GM12878 (cell line): ENCODE measurements at regions not wholly inside any gene's neighbourhood (a gene's known extent, or its start where the extent isn't known, plus 50 kb on each side); places are given as distances from the start of the nearest gene placed in this dataset.

Experiments used
- ATAC-seq: fragments of 200-7000 bp; cut with Tn5 transposase; 3 replicates; pipeline ENCODE4 v1.9.1; 2020; ENCODE audit warnings: mild to moderate bottlenecking, moderate library complexity
- BruUV-seq: library from RNA; stranded (reverse); fragments of 400-500 nt; replicated peaks from 2 replicates; lab custom pipeline; 2021; lab: Mats Ljungman, UMichigan
- CTCF ChIA-PET: fragments of 300-600 bp; sonication (Branson Sonifier 250); formaldehyde crosslinking; extraction: SDS; loops from one replicate; lab custom pipeline; 2021; ENCODE audit warnings: inconsistent platforms; lab: Yijun Ruan, JAX
- POLR2A ChIA-PET: fragments of 350-600 bp; formaldehyde crosslinking; extraction: SDS; loops from one replicate; lab custom pipeline; 2021; ENCODE audit warnings: inconsistent platforms; lab: Charles Lee
- RAD21 ChIA-PET: fragments of 300-600 bp; sonication (Branson Sonifier 250); formaldehyde crosslinking; loops from one replicate; lab custom pipeline; 2023; ENCODE audit warnings: antibody characterized with exemption; ENCODE audit not compliant: unreplicated experiment; lab: Charles Lee
- SMC1A ChIA-PET: fragments of 300-600 bp; sonication (Branson Sonifier 250); formaldehyde crosslinking; loops from one replicate; lab custom pipeline; 2023; ENCODE audit not compliant: unreplicated experiment, uncharacterized antibody; lab: Charles Lee
- DNase-seq: peaks from one replicate; pipeline ENCODE4 v3.0.0-alpha.2; 2011; ENCODE audit warnings: low read depth, low spot score
- FAIRE-seq: peaks from 3 replicates; lab custom pipeline; 2011; peaks lifted over from hg19 to GRCh38; lab: Jason Lieb, UNC
- H2AFZ ChIP-seq: 2 replicates; pipeline ENCODE4 v1.6.0; 2011; ENCODE audit warnings: low read depth, low read length, control low read depth; ENCODE audit not compliant: control insufficient read depth
- H3K27ac ChIP-seq: 2 replicates; pipeline ENCODE4 v1.5.1; 2011; ENCODE audit warnings: control low read depth; ENCODE audit not compliant: control insufficient read depth, insufficient read depth
- H3K27me3 ChIP-seq, 2 experiments: replicated peaks in 1 of 2; 2 replicates each; pipeline versions ENCODE4 v1.6.0 to v1.6.1; 2011; ENCODE audit warnings: low read length in 1 of 2; ENCODE audit not compliant: control insufficient read depth in 2 of 2, insufficient read depth in 2 of 2
- H3K36me3 ChIP-seq, 2 experiments: 2 replicates each; pipeline ENCODE4 v1.5.1; 2011; ENCODE audit warnings: low read length in 1 of 2; ENCODE audit not compliant: control insufficient read depth in 2 of 2, insufficient read depth in 2 of 2
- H3K4me1 ChIP-seq: 2 replicates; pipeline ENCODE4 v1.6.1; 2011; ENCODE audit warnings: mild to moderate bottlenecking, low read length, moderate library complexity, mixed read lengths; ENCODE audit not compliant: control insufficient read depth, insufficient read depth
- H3K4me2 ChIP-seq: 2 replicates; pipeline ENCODE4 v1.6.0; 2011; ENCODE audit warnings: control low read depth; ENCODE audit not compliant: control insufficient read depth, insufficient read depth
- H3K4me3 ChIP-seq: fragments of 200-600 bp; sonication (generic); 2 replicates; pipeline ENCODE4 v1.5.1; 2016
- H3K79me2 ChIP-seq: 2 replicates; pipeline ENCODE4 v1.6.0; 2011; ENCODE audit warnings: low read length; ENCODE audit not compliant: control insufficient read depth, insufficient read depth
- H3K9ac ChIP-seq: 2 replicates; pipeline ENCODE4 v1.8.0; 2011; ENCODE audit warnings: low read length, control low read depth, mixed read lengths; ENCODE audit not compliant: control insufficient read depth, insufficient read depth
- H3K9me3 ChIP-seq: replicated peaks from 3 replicates; pipeline ENCODE4 v1.5.1; 2011; ENCODE audit warnings: mild to moderate bottlenecking, low read length; ENCODE audit not compliant: control insufficient read depth, insufficient read depth
- H4K20me1 ChIP-seq: 2 replicates; pipeline ENCODE4 v1.6.0; 2011; ENCODE audit not compliant: control insufficient read depth, insufficient read depth
- ASH2L ChIP-seq: fragments of 300-600, 200-600 bp; sonication (generic); IDR thresholded peaks from 2 replicates; pipeline ENCODE4 v1.6.1; 2017; ENCODE audit warnings: low read depth, mild to moderate bottlenecking, borderline replicate concordance
- HDAC2 ChIP-seq: fragments of 200-600 bp; sonication (generic); IDR thresholded peaks from 2 replicates; pipeline ENCODE4 v1.6.1; 2017
- HDGF ChIP-seq: fragments of 450-650 bp; IDR thresholded peaks from 2 replicates; pipeline ENCODE4 v1.6.1; 2016; ENCODE audit warnings: antibody characterized with exemption
- IKZF2 ChIP-seq, 2 experiments: fragments of 450-650 bp; IDR thresholded peaks; 2 replicates each; pipeline ENCODE4 v1.6.1; 2017; ENCODE audit warnings: mild to moderate bottlenecking in 2 of 2, moderate library complexity in 2 of 2
- KDM1A ChIP-seq: fragments of 200-600 bp; sonication (generic); IDR thresholded peaks from 2 replicates; pipeline ENCODE4 v1.6.1; 2016; ENCODE audit warnings: borderline replicate concordance
- NR2C2 ChIP-seq: IDR thresholded peaks from 2 replicates; pipeline ENCODE4 v1.6.1; 2011; ENCODE audit warnings: borderline replicate concordance, low read depth; ENCODE audit not compliant: control insufficient read depth, insufficient read length
- NR2F1 ChIP-seq: fragments of 450-650 bp; conservative IDR thresholded peaks from 2 replicates; pipeline ENCODE4 v1.6.1; 2017; ENCODE audit warnings: mild to moderate bottlenecking
- NRF1 ChIP-seq: conservative IDR thresholded peaks from 2 replicates; pipeline ENCODE4 v1.6.1; 2011; ENCODE audit warnings: mild to moderate bottlenecking, low read depth, low read length, improper control_type of control experiment
- RFX5 ChIP-seq: IDR thresholded peaks from 2 replicates; pipeline ENCODE4 v1.6.1; 2011; ENCODE audit warnings: low read depth, low read length, improper control_type of control experiment
- WRNIP1 ChIP-seq: IDR thresholded peaks from 2 replicates; pipeline ENCODE4 v1.6.1; 2011; ENCODE audit warnings: low read depth, low read length, improper control_type of control experiment, borderline replicate concordance
- WGBS: methylation state at CpG from one replicate; pipeline ENCODE4 v1.1.6; 2016; ENCODE audit warnings: low lambda C conversion rate; ENCODE audit not compliant: insufficient replicate concordance, insufficient coverage; ENCODE audit errors: missing lambda C conversion rate; 5-methylcytosine and 5-hydroxymethylcytosine counted together
- in situ Hi-C: fragments of 300-500 bp; cut with MboI; formaldehyde crosslinking; loops from 9 replicates; pipeline ENCODE4 v1.14.3; 2018; ENCODE audit warnings: mixed read lengths
- intact Hi-C: fragments of 100-400 bp; cut with micrococcal nuclease; formaldehyde crosslinking; loops from one replicate; pipeline ENCODE4 v1.14.2; 2022; ENCODE audit not compliant: unreplicated experiment
- TF ChIP-seq, protein P1 (sequence below): IDR thresholded peaks from 2 replicates; pipeline ENCODE4 v1.6.1; 2012; ENCODE audit warnings: low read depth, low read length, improper control_type of control experiment

DNA sequence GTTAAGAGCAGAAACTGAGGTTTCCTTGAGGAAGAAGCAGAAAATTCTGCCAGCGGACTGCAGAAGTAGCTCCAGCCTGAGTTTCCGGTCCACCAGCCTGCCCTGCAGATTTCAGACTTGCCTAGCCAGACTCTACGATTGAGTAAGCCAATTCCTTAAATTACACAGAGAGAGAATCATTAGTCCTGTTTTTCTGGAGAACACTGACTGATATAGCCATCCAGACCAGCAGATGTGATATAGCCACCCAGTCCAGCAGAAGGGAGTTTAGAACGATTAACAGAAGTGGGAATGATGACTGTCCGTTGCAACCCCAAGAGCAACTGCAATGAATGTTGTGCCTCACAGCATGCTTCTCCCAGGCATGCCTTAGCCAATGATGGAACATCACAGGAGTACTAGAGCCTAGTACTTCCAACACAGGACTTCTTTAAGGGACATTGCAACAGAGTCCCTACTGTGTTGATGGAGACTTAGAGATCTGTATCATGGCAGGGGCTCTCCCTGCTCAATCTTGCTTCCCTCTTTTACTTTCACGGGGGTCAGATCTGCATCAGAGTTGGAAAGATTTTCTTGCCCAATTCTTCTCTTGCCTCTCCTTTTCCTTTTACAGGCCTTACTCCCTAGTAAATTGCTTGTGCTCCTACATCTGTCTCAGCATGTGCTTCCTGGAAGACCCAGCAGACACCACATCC is 264.6 kb upstream of the CLNK start:
- CTCF ChIA-PET = no interaction called here
- SMC1A ChIA-PET = no interaction called here
- Histone ChIP-seq H3K4me1 (peaks cover 7% of the 10 kb centered on the region), H3K36me3 (no peaks in the 10 kb centered on the region), H3K79me2 (no peaks in the 10 kb centered on the region), H3K4me2 (no peak overlapping the region; the same call in 1 of the 2 replicates), H4K20me1 (no peaks in the 10 kb centered on the region), H3K27ac (no peak overlapping the region), H2AFZ (peak overlapping the region; percentile 33; the same call in 1 of the 2 replicates), H3K9ac (no peak overlapping the region), H3K9me3 (peaks cover 2% of the 10 kb centered on the region; the same call in 2 of the 3 replicates), H3K27me3 (no peaks in the 10 kb centered on the region), H3K4me3 (no peak overlapping the region)
- POLR2A ChIA-PET = no interaction called here
- WGBS = 59% methylated on average over 6 of the region's 6 CpGs
- intact Hi-C loops = no loop called here
- RAD21 ChIA-PET = no interaction called here
- TF ChIP-seq ASH2L (no peak), HDAC2 (no peak), KDM1A (no peak), NRF1 (no peak), IKZF2 (IDR thresholded peaks at IDR 0.05) (no peak), RFX5 (no peak), HDGF (no peak), NR2C2 (no peak), NR2F1 (no peak), WRNIP1 (no peak)
- TF ChIP-seq, protein P1, sequence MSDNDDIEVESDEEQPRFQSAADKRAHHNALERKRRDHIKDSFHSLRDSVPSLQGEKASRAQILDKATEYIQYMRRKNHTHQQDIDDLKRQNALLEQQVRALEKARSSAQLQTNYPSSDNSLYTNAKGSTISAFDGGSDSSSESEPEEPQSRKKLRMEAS = no peak
- peak; percentile 71 for ATAC-seq
- no TSS peak for BruUV-seq
- in situ Hi-C loops = no loop called here
- DNase-seq = no peak
- no peak for FAIRE-seq
